ENCODE measurements at regions not wholly inside any gene's neighbourhood (a gene's known extent, or its start where the extent isn't known, plus 50 kb on each side); places are given as distances from the start of the nearest gene placed in this dataset.

GRCh38 chr2:52886556-52886955 lies 881.0 kb upstream of the CHAC2 start:
- no peak overlapping the region for H3K27ac ChIP-seq (ENCODE audit: control insufficient read depth, insufficient read depth, low read length)
- H4K20me1 ChIP-seq (ENCODE audit: control insufficient read depth, extremely low read depth, insufficient read depth, low read length): no peaks in the 10 kb centered on the region
- H3K9me1 ChIP-seq (ENCODE audit: control insufficient read depth, extremely low read depth, insufficient read depth, low read length): no peaks in the 10 kb centered on the region
- dilution Hi-C loops (cut with MboI; ENCODE audit: extremely low pct_ligation_motif_present, low sequenced_read_pairs): no loop called here
- no peaks in the 10 kb centered on the region for H3K36me3 ChIP-seq (ENCODE audit: control insufficient read depth in 2 of 2, extremely low read depth in 1 of 2, insufficient read depth in 2 of 2, low read length in 2 of 2)
- H3K4me3 ChIP-seq (ENCODE audit: control insufficient read depth in 2 of 3, extremely low read depth in 1 of 3, insufficient read depth in 2 of 3, low read depth in 1 of 3, low read length in 3 of 3): no peak overlapping the region
- no peaks in the 10 kb centered on the region for H3K79me2 ChIP-seq (ENCODE audit: control insufficient read depth, insufficient read depth, low read length)
- DNase-seq (ENCODE audit: low read depth, low spot score) (no peak), FAIRE-seq (no peak)
- H3K4me2 ChIP-seq (ENCODE audit: control insufficient read depth, extremely low read depth, insufficient read depth, low read depth, low read length): no peak overlapping the region
- no peaks in the 10 kb centered on the region for H3K4me1 ChIP-seq (ENCODE audit: control insufficient read depth, extremely low read depth, insufficient read depth, low read length)
- no peaks in the 10 kb centered on the region for H3K27me3 ChIP-seq (ENCODE audit: control insufficient read depth, extremely low read depth, insufficient read depth, low read length)
- no peak overlapping the region for H3K9ac ChIP-seq (ENCODE audit: control insufficient read depth, extremely low read depth, insufficient read depth, low read length)
- no peak overlapping the region for H2AFZ ChIP-seq (ENCODE audit: control insufficient read depth, low read length)
- H3K9me3 ChIP-seq (ENCODE audit: control insufficient read depth, low read depth, low read length): no peaks in the 10 kb centered on the region
- no peak for TF ChIP-seq EZH2 (IDR thresholded peaks at IDR 0.05; ENCODE audit: low read length)
- TF ChIP-seq CTCF (optimal IDR thresholded peaks at IDR 0.05 in 1 of 3, IDR thresholded peaks at IDR 0.05 in 1 of 3, conservative IDR thresholded peaks at IDR 0.05 in 1 of 3; ENCODE audit: extremely low read depth in 1 of 3, insufficient read depth in 2 of 3, low read length in 3 of 3): no peak

- Histone ChIP-seq H3K9ac (ENCODE audit: control insufficient read depth, extremely low read depth, insufficient read depth, low read length) (no peak overlapping the region), H3K4me2 (ENCODE audit: control insufficient read depth, extremely low read depth, insufficient read depth, low read depth, low read length) (no peak overlapping the region), H3K27ac (ENCODE audit: control insufficient read depth, insufficient read depth, low read length) (no peak overlapping the region), H3K9me1 (ENCODE audit: control insufficient read depth, extremely low read depth, insufficient read depth, low read length) (no peaks in the 10 kb centered on the region), H3K27me3 (ENCODE audit: control insufficient read depth, extremely low read depth, insufficient read depth, low read length) (no peaks in the 10 kb centered on the region), H3K4me3 (ENCODE audit: control insufficient read depth in 2 of 3, extremely low read depth in 1 of 3, insufficient read depth in 2 of 3, low read depth in 1 of 3, low read length in 3 of 3) (no peak overlapping the region), H3K79me2 (ENCODE audit: control insufficient read depth, insufficient read depth, low read length) (no peaks in the 10 kb centered on the region), H3K4me1 (ENCODE audit: control insufficient read depth, extremely low read depth, insufficient read depth, low read length) (no peaks in the 10 kb centered on the region), H2AFZ (ENCODE audit: control insufficient read depth, low read length) (no peak overlapping the region), H3K9me3 (ENCODE audit: control insufficient read depth, low read depth, low read length) (no peaks in the 10 kb centered on the region), H3K36me3 (ENCODE audit: control insufficient read depth in 2 of 2, extremely low read depth in 1 of 2, insufficient read depth in 2 of 2, low read length in 2 of 2) (no peaks in the 10 kb centered on the region), H4K20me1 (ENCODE audit: control insufficient read depth, extremely low read depth, insufficient read depth, low read length) (no peaks in the 10 kb centered on the region)
- dilution Hi-C loops (cut with MboI; ENCODE audit: extremely low pct_ligation_motif_present, low sequenced_read_pairs): no loop called here
- TF ChIP-seq EZH2 (IDR thresholded peaks at IDR 0.05; ENCODE audit: low read length) (no peak), CTCF (optimal IDR thresholded peaks at IDR 0.05 in 1 of 3, IDR thresholded peaks at IDR 0.05 in 1 of 3, conservative IDR thresholded peaks at IDR 0.05 in 1 of 3; ENCODE audit: extremely low read depth in 1 of 3, insufficient read depth in 2 of 3, low read length in 3 of 3) (no peak)
- DNase-seq (ENCODE audit: low read depth, low spot score): no peak
- FAIRE-seq: no peak
These were observed 882.7 kb upstream of the CHAC2 start for GRCh38 chr2:52884761-52885352.
